HG03280 (cell line): ENCODE measurements at regions not wholly inside any gene's neighbourhood (a gene's known extent, or its start where the extent isn't known, plus 50 kb on each side); places are given as distances from the start of the nearest gene placed in this dataset.

Source experiments
- ATAC-seq: cut with Tn5 transposase; IDR thresholded peaks from one replicate; pipeline ENCODE4 v1.9.1; 2021; ENCODE audit warnings: mild to moderate bottlenecking, moderate library complexity; ENCODE audit not compliant: unreplicated experiment

DNA sequence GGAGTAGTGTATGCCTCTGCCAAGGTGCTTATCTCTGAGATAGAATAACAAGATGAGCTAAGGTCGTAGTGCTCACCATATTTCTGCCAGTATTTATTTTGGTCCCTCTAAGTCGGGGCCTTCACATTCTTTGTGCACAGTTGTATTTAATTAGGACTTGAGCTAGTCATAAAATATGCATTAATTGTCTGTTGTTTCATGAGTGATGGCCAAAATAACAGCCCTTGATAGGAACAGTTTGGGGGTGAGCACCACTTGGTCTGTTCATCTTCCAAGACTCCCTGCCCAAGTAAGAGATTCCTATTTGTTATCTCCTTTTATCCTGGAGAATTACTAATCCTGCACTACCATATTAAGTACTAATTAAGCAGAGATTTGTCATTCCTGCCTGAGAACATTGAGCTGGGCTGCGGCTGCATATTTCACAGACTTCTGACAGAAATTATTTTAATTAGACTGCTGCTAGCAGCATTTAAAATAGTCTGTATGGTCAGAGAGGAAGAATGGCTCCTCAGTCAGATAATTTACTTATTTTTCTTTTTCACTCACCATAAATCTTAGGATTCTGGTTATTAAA is 435.1 kb downstream of the MTX2 start:
- no peak for ATAC-seq

DNA sequence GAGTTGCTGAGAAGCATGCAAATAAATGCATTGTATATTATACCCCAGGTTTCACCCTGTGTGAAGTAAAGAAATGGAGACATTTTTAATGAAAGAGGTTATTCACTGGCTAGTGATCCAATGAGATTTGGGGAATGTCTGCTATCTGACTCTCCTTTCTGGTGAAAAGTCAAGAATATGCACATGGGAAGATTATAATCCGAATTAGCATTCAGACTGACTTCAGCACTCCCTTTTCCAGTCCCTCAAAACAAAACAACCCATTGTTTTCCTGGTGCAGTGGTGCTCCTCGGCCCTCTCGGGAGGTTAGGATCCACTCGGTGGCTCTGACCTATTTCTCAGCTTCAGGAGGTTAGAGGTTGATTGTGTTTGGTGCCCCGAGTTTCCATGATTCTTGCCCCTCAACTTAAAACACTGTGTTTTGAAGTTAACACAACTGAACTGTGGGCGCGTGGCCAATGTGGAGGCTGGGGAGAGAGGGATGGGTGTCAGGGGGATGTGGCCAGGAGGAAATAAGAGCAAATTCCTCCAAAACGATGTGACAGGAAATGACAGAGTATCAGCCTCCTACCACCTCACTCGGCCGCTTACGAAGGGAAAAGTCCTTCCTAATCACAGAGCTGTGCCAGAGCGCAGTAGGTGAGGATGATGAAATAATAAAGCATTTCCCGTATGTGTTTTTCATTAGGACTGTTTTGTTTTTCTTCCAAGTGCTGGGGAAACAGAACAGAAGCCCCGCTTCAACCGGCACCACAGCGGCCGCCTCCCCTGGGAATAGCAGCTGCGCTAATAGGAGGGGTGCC is 440.1 kb downstream of the MTX2 start:
- ATAC-seq, result no peak

DNA sequence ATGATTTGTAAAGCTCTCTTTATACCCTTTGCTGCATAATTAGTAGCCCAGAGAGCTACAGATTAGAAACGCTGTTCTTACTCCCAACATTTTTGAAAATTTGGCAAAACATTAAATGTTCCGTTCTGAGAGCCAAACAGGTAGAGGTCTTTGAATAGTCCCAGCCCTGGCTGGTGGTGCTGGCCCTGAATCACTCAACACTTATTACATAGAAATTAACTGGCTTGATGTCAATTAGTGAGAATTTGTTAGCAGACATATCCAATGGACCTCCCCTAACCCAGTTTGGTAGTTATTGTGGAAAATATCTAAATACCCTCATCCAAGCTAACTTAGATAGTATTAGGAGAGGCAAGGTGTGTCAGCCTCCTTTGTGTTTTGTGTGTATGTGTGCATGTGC is 440.7 kb downstream of the MTX2 start:
- no peak for ATAC-seq

DNA sequence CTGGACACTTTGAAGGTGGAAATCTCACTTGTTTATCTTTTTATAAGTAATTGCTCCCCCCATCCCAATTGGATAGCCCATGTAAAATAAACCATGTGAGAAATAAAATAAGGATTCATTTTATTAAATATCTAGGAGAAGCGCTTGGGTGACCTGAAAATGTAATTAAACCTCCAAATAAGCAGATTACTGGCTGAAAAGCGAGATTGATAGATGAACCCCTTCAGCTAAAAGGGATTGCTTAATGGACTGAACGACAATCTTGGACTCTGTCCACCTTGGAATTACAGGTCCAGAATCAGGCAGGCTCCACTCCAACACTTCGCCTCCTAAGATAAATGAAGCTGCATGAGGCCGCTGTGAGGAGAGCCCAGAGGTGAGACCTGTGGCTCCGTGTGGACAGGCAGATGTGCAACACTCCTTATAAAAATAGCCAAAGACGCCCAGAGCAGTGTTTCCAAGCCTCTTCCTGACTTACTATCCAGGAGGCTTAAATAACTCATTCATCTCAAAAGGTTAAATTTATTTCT is 441.5 kb downstream of the MTX2 start:
- ATAC-seq, result no peak

DNA sequence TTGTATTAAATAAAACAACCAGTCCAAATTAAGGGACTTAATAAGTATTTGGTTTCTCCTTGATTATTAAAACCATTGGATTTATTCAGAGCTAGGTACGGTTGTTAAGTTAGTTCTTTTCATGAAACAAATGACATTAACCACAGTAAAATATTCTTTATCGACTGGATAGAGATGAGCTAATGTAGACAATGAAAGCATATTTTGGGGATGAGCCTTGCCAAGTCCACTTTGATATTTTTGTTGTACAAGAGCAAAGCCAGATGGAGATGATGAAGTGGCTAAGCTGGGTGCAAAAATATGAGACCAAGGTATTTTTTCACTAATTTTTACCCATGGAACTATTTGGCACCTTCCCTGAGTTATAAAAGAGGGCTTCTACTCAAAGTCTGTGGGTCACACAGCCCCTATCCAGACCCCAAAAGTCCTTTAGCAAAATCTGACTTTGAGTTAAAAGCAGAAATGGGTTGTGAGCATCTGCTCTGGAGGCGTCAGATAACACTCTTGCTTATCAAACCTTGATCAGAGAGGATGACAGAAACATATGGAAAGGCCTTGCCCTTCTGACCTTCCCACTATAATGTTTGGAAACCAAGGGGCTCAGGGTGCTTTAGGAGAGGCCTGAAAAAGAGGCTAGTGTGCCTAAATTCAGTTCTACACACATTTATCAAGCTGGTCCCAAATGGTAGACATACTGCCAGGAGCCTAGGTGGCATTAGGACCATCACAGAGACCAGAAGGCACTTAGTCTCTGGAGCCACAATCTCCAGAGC is 456.8 kb downstream of the MTX2 start:
- no peak for ATAC-seq

DNA sequence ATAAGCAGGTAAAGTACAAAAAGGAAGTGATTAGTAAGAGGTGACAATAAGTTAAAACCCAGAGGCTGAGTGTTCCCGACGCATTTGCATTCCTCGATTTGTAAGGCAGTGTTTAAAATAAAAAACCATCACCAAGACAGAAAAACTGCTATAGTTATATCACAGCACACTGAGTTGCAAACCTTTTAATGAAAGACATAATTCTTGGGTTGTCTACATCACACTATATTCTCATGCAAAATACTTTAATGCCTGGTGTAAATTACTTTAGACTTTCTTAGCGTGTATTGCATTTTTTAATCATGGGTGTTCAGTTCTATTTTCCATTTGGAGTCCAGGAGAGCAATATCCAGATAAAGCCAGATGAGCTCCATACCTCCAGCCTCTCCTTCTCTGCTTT is 458.5 kb downstream of the MTX2 start:
- ATAC-seq, result no peak

DNA sequence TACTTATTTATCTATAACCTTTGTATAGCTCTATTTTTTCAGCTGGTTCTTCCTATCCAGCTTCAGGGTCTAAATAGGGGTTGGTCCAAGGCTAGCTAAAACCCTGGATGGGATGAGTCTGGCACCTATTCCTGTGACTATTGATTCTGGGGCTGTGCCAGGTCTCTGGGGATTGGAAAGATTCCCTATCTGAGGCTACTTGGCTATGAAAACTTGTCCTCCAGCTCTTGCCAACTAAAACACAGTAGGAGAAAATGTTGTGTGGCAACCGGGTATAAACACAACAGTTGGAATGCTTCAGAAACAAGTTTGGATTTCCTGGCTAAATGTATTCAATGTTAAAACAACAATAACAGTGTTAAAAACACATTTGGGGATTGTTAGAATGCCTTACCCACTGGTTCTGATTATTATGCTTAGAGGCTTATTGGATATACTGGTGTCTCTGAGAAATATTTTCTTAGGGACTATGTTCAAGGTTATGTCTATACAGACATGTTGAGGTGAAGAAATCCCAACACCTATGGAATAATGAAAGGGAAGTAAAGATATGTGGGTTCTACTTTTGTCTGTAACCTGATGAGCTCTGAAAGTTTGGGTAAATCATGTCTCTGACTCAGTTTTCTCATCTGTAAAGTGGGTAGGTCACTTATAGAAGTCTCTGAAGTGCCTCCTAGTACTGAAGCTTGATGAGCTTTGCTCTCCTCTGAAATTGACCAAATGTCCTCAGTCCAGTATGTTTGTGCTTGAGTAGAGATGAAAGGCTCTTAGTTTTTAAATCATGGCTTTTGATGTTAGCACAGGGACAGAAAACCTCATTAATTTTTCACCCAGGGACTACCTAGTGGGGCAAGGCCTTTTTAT is 460.7 kb downstream of the MTX2 start:
- ATAC-seq, result no peak

DNA sequence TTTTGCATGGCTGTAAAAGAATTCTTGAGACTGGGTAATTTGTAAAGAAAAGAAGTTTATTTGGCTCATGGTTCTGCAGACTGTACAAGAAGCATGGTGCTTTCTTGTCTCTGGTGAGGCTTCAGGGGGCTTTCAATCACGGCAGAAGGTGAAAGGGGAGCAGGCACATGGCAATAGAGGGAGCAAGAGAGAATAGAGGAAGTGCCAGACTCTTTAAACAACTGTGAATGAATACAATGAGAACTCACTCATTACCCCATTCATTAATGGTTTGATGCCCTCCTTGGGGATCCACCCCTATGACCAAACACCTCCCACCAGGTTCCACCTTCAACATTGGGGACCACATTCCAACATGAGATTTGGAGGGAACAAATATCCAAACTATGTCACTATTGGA is 463.5 kb downstream of the MTX2 start:
- ATAC-seq, result no peak

DNA sequence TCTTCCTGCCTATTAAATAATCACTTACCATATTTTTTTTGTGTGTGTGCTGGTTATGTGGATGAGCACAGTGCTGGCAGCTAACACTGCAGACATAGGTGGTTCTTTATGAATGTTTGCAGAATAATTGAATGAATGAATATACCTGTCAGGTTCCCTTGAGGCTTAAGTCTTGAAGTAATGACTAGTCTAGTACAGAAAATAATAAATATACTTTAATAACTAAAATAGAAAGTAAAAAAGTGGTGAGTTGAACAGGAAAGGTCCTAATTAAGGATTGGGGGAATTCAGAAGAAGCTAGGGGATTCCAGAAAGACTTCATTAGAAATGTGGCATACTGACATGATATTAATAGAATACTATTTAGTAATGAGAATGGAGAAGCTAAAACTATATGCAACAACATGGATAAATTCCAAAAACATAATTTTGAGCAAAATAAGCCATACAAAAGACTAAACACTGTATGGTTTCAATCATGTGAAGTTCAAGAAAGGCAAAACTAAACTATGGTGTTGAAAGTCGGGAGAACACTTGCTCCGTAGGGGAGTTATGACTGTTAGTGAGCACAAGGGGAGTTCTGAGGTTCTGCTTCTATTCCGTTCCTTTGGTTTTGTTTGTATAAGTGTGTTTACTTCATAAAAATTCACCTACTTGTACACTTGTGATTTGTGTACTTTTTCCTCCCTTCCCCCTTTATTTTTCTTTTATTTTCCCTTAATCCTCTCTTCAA is 464.6 kb downstream of the MTX2 start:
- no peak for ATAC-seq

DNA sequence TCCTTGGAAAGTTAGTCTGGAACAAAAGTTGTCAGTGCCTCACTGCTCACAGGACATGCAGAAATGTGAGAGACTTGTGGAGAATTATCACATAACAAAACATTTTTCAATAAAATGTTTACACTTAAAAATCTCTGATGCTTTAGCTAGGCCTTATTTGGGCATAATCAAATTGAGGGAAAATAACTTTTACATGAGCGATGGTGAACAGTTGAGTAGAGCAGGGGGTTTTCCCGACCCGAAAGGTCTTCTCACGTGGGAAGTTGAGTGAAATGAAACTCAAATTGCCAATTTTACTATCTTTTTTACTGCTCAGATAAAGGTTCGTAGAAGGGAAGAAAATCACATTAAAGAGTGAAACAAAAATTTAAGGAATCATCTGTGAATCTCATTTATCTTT is 465.6 kb downstream of the MTX2 start:
- ATAC-seq, result no peak

DNA sequence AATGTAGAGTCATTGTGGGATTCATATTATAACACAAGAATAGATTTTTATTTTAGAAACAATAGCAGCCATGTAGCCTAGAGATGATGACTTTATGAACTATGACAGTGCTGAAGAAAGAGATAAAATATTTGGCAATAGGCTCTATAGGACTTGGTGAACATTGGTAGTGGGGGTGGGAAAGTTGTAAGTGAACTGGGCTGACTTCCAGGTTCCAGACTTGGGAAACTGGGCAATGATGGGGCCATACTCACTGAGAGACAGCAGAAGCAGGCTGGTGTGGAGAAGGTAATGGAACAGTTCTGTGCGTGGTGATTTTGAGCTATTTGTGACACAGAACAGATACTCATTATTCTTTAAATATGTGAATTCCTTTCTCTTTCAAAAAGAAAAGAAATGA is 470.3 kb upstream of the HNRNPA3 start:
- ATAC-seq, result no peak

DNA sequence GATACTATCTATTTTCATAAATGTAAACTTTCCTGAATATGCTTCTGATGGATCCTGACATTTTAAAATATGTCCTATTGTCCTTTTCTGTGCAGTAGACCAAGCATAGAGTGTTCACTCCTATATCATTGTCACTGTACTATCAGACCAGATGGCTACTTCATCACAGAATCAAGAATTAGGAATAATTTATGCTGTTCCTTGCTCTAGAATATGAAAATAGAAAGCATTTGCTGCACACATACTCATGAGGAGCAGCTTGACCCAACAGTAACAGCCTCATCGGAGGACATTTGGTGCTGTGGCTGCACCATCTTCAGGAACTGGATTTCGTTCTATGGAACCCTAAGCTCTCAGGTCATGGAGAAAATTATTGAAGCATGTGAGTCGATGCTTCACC is 468.9 kb upstream of the HNRNPA3 start:
- ATAC-seq, result no peak

DNA sequence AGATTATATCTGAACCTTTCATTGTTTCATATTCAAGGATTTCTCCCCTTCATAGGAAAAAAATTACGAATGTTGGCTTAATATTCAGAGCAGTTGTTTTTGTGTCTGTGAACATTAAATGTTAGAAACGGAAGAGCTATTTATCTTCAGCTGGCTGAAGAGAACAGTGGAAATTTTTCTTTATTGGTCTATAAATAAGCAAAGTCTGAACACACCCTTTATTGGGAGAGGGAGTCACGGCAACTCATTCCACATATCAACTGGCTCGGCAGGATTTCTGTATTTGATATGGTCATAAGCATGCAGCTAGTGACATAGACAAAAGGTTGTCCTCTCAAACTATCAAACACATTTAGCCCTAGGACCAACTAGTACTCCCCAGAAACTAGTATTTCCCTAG is 468.4 kb upstream of the HNRNPA3 start:
- no peak for ATAC-seq

DNA sequence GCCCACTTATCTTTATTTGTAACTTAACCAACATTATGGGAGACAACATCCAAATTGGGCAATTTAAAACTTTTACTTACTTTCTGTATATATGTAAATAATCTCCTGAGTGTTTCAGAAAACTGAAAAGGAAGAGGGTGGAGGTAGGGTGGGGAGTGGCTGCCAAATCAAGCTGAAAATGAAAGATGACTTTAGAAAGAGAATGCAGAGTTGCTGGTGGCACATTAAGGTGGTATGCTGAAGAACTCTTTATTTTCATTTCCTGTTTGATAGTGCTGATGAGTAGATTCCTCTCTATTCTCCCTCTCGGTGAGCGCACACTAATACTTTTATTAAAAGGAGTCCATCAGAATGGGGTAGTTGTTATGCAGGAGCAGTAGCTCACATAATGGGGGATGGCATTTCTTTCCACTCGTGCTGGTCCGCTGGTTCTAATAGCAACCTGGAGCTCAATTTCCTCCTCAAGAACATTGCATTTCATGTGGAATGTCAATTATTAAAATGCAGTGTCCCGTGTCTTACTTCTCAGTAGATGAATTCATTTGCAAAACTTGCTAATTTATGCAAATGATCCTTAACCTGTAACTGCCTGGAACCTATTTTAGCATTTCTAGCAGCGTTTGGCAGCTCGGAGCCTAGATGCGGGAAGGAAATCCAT is 466.9 kb upstream of the HNRNPA3 start:
- no peak for ATAC-seq

DNA sequence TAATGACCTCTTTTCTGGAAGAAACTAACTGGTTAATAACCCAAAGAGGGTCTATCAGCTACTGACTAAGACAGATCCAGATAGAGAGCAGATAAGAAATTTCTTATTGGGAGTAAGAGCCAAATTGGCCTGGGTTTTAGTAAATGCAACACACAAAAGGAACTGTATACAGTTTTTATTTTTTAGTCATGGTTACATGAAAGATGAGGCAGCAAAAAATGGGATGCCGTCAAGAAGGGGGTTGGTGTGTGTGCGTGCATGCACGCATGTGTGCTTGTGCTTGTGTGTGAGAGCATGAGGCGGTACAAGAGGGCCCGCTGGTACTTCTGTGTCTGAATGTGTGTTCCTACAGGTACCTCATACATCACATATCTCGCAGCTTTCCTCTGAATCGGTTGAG is 466.2 kb upstream of the HNRNPA3 start:
- ATAC-seq, result no peak

DNA sequence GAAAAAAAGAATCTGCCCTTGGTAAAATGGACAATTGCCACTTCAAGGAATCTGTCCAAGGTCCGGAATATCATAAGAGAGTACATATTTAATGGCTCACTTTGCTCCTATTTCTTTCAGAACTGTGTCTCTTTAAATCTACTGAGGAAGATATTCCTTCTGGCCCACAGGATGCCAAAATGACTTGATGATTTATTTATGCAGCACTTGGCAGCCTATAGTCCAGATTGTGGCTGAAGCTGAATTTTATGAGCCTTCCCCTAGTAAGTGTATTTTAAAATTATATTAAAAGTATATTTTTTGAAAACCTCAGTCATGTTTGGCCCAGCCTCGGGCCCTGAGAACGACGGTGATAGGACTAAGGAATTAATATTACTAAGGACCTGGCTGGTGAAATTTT is 465.1 kb upstream of the HNRNPA3 start:
- no peak for ATAC-seq

DNA sequence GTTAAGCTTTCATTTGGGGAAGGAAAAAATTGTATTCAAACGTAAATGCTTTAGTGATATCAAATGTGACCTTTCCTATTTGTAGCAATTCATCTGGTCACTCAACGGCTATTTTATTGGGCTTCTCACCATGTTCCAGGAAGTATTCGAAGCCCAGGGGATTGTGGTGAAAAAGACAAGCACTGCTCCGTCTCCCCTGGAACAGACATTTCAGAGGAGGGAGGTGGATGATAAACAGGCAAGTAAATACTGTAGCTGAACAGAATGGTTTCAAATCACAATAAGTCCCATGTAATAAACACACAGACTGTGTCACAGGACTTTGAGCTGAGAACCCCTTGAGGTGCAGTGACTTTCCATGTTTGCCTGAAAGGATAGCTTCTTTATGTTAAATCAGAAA is 464.7 kb upstream of the HNRNPA3 start:
- no peak for ATAC-seq

DNA sequence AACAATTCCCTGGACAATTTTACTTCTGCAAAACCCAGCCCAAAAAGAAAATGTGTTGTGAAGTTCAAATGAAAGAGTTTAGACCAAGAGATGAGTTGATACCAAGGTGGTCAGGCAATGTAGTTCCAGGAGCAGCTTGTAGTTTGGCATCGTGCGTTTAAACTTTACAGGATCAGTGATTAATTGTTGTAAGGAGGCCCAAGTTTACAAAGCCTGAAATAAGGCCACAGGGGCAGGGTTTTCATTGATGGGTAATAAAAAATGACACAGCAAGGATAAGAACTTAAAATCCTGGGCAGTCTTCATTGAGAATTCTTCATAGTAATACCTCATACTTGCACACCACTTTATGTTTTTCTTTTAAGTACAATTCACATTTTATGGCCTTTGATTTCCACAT is 463.9 kb upstream of the HNRNPA3 start:
- ATAC-seq, result no peak

DNA sequence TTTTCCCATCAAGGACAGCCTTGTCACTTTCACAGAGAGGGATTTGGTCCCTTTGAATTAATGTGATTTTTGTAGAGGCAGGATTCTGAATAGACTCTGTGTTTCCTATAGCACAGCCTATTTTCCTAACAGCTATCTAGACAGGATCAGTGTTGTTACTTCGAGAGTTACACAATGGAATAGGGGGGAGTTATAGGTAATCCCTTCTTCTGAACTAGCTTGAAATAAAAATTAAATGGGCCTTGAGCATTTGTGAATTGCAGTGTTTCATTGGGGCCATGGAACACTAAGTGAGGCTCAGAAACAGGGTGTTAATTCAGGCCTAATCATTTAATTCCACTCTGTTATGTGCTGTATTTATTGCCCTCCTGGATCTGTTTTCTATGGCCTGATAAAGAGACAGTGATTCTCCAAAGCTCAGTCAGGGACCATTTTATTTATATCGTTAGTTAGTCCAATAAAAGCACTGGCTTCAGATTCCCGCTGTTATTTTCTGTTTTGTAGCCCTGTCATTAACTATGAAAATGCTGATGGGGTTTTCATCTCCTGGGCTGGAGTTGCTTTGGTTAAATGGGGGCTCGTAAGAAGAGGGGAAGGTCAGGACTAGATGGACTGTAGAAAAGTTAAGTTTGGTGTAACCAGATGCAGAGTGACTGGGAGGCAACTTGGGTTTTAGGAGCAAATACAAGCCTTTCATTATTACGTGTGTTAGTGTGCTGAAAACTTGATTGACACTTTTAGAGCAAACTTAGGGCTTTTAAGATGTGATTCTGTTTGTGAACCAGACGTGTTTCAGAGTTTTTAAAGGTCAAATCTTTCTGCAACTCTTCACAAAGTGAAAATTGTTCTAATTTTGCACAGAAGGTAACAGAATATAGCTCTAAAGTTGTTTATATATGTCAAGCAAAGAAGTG is 461.0 kb upstream of the HNRNPA3 start:
- no peak for ATAC-seq
